PC-3 (cell line): ENCODE measurements at regions not wholly inside any gene's neighbourhood (a gene's known extent, or its start where the extent isn't known, plus 50 kb on each side); places are given as distances from the start of the nearest gene placed in this dataset.

Source experiments
- EZH2 ChIP-seq: fragments of 300-600 bp; sonication (generic); IDR thresholded peaks from one replicate; pipeline ENCODE4 v1.6.1; 2017; ENCODE audit warnings: antibody characterized with exemption, mild to moderate bottlenecking, low read length; ENCODE audit not compliant: unreplicated experiment
- TF ChIP-seq, protein P1 (sequence below): fragments of 300-600 bp; sonication (generic); conservative IDR thresholded peaks from 2 replicates; pipeline ENCODE4 v1.5.1; 2017; ENCODE audit warnings: antibody characterized with exemption, low read depth, mild to moderate bottlenecking, low read length

DNA sequence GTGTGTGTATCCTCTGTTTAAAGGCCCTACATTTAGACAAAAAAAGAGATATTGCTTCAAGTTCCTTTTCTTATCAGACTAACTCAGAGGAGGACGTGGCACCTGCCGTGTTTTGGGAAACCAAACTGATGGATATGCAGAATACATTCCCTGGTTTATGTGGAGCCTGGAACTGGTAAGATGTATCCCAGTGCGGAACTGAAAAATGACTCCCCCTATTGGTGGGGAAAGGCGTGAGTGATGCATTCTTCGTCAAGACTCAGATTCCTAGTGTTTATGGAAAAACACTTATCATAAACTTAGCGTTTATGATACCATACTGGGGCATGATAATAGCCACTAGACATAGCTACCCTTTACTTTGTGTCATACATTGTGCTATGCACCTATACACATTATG, 154.2 kb downstream of the ZNF326 start:
- TF ChIP-seq, protein P1, sequence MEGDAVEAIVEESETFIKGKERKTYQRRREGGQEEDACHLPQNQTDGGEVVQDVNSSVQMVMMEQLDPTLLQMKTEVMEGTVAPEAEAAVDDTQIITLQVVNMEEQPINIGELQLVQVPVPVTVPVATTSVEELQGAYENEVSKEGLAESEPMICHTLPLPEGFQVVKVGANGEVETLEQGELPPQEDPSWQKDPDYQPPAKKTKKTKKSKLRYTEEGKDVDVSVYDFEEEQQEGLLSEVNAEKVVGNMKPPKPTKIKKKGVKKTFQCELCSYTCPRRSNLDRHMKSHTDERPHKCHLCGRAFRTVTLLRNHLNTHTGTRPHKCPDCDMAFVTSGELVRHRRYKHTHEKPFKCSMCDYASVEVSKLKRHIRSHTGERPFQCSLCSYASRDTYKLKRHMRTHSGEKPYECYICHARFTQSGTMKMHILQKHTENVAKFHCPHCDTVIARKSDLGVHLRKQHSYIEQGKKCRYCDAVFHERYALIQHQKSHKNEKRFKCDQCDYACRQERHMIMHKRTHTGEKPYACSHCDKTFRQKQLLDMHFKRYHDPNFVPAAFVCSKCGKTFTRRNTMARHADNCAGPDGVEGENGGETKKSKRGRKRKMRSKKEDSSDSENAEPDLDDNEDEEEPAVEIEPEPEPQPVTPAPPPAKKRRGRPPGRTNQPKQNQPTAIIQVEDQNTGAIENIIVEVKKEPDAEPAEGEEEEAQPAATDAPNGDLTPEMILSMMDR: peak; percentile 47
- TF ChIP-seq EZH2: no peak
